Thyroid gland (tissue), 4 donors: ENCODE measurements at regions not wholly inside any gene's neighbourhood (a gene's known extent, or its start where the extent isn't known, plus 50 kb on each side); places are given as distances from the start of the nearest gene placed in this dataset.
"Not testable (repeated sequence)": the region's sequence is repeated elsewhere in the genome, so short reads cannot be mapped to it uniquely, and the experiment has no call there.

Source experiments
- DNase-seq, 2 donors: peaks; one replicate each; pipeline ENCODE4 v3.0.0-alpha.2; 2019
- H3K27ac ChIP-seq, 3 donors: fragments of 200-600 bp; sonication (generic); 1 replicate in 2 of 3; 2 replicates in 1 of 3; pipeline ENCODE4 v1.5.1; 2016 to 2019; ENCODE audit warnings: mild to moderate bottlenecking in 1 of 3, moderate library complexity in 1 of 3
- H3K27me3 ChIP-seq: fragments of 200-600 bp; sonication (generic); one replicate; pipeline ENCODE4 v1.5.1; 2019
- H3K36me3 ChIP-seq, 2 donors: fragments of 200-600 bp; sonication (generic); one replicate each; pipeline ENCODE4 v1.5.1; 2016 to 2019
- H3K4me1 ChIP-seq, 2 donors: fragments of 200-600 bp; sonication (generic); one replicate each; pipeline ENCODE4 v1.5.1; 2017 to 2019
- H3K4me3 ChIP-seq, 3 donors: fragments of 200-600 bp; sonication (generic); replicated peaks in 1 of 3; 1 replicate in 2 of 3; 2 replicates in 1 of 3; pipeline ENCODE4 v1.5.1; 2016; ENCODE audit warnings: mild to moderate bottlenecking in 1 of 3
- H3K9me3 ChIP-seq: fragments of 200-600 bp; sonication (generic); one replicate; pipeline ENCODE4 v1.5.1; 2017
- POLR2A ChIP-seq, 2 donors: fragments of 450-650 bp; IDR thresholded peaks; one replicate each; pipeline ENCODE4 v1.6.1; 2017; ENCODE audit warnings: antibody characterized with exemption in 2 of 2, mild to moderate bottlenecking in 2 of 2, moderate library complexity in 1 of 2
- WGBS, 2 donors: methylation state at CpG; one replicate each; pipeline ENCODE4 v1.1.5; 2017; 5-methylcytosine and 5-hydroxymethylcytosine counted together
- intact Hi-C: fragments of 100-400 bp; cut with DNase I; formaldehyde crosslinking; loops from one replicate; pipeline ENCODE4 v1.15.1; 2023
- TF ChIP-seq, protein P1 (sequence below), 6 experiments: fragments of 200-600 bp in 3 of 6; fragments of 450-650 bp in 3 of 6; sonication (generic) in 3 of 6; IDR thresholded peaks; one replicate each; pipeline ENCODE4 v1.5.1; 2016 to 2019; ENCODE audit warnings: antibody characterized with exemption in 6 of 6, mild to moderate bottlenecking in 2 of 6, inconsistent platforms in 1 of 6, moderate library complexity in 1 of 6

DNA sequence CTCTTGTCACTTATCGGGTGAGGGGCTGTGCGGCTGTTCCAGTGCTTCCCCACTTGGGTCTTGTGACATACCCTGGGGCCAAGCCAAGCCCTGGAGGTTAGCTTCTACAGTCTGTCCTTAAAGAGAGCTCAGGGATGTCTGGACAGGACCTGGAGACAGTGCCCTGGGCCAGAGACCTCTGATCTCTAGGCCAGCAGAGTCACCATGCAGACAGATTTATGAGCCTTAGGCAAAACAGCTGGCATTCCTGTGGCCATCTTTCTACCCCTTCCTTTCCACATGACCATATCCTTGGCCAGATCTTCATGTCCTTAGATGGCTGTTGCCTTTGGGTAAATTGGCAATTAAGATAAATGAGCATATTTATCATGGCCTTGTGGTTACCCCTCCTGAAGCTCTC lies 678.6 kb downstream of the MAFB start:
- H3K4me3 ChIP-seq = no peak overlapping the region
- no peaks in the 10 kb centered on the region for H3K27me3 ChIP-seq
- intact Hi-C loops = no loop called here
- no peaks in the 10 kb centered on the region for H3K4me1 ChIP-seq
- H3K36me3 ChIP-seq = no peaks in the 10 kb centered on the region
- WGBS, 2 donors = 88% methylated on average over 1 of the region's 2 CpGs; no CpG with 5 or more reads in 1 of the 2 donors
- no peak overlapping the region for H3K27ac ChIP-seq
- no peak for TF ChIP-seq POLR2A (IDR thresholded peaks at IDR 0.05)
- TF ChIP-seq, protein P1, sequence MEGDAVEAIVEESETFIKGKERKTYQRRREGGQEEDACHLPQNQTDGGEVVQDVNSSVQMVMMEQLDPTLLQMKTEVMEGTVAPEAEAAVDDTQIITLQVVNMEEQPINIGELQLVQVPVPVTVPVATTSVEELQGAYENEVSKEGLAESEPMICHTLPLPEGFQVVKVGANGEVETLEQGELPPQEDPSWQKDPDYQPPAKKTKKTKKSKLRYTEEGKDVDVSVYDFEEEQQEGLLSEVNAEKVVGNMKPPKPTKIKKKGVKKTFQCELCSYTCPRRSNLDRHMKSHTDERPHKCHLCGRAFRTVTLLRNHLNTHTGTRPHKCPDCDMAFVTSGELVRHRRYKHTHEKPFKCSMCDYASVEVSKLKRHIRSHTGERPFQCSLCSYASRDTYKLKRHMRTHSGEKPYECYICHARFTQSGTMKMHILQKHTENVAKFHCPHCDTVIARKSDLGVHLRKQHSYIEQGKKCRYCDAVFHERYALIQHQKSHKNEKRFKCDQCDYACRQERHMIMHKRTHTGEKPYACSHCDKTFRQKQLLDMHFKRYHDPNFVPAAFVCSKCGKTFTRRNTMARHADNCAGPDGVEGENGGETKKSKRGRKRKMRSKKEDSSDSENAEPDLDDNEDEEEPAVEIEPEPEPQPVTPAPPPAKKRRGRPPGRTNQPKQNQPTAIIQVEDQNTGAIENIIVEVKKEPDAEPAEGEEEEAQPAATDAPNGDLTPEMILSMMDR (IDR thresholded peaks at IDR 0.05) = no peak
- no peaks in the 10 kb centered on the region for H3K9me3 ChIP-seq
- peak in 1 of 2 donors; percentile 3 for DNase-seq

DNA sequence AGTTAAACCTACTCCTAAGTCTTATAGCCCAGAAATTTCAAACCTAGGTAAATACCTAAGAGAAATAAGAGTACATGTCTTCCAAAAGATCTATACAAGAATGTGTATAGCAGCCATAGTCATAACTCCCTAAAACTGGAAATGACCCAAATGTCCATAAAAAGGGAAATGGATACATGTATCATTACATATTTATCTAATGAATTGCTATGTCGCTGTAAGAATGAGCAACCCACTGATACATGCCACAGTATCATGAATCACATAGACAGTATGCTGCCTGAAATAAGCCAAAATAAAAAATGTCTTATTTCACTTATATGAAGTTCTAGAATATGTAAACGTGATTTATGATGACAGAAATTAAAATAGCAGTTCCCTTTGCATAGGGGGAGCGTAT lies 679.5 kb downstream of the MAFB start:
- Histone ChIP-seq H3K9me3 (no peaks in the 10 kb centered on the region), H3K27ac (no peak overlapping the region), H3K4me3 (no peak overlapping the region), H3K27me3 (no peaks in the 10 kb centered on the region), H3K4me1 (no peaks in the 10 kb centered on the region), H3K36me3 (no peaks in the 10 kb centered on the region)
- no peak for TF ChIP-seq POLR2A (IDR thresholded peaks at IDR 0.05)
- TF ChIP-seq, protein P1 (IDR thresholded peaks at IDR 0.05) = no peak
- intact Hi-C loops = no loop called here
- DNase-seq = no peak
- 77 to 81% methylated on average over 3 of the region's 3 CpGs for WGBS, 2 donors

DNA sequence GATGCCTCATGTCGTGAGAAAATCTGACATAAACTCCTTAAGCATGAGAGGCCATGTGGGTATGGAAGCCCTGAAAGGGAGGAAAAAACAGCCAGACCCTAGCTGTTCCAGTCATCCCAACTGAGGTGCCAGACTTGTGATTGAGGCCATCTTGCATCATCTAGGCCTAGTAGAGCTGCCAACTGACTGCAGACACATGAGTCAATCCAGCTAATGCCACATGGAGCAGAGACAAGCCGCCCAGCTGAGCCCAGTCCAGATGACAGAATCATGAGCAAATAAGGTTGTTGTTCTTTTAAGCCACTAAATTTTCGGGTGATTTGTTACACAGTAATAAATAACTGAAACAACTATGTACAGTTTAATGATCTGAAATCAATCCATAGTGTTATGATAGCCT lies 680.9 kb downstream of the MAFB start:
- Histone ChIP-seq H3K4me1 (no peaks in the 10 kb centered on the region), H3K27me3 (no peaks in the 10 kb centered on the region), H3K9me3 (no peaks in the 10 kb centered on the region), H3K27ac (no peak overlapping the region), H3K36me3 (no peaks in the 10 kb centered on the region), H3K4me3 (no peak overlapping the region)
- 77 to 94% methylated on average over 3 of the region's 3 CpGs for WGBS, 2 donors
- TF ChIP-seq, protein P1 (IDR thresholded peaks at IDR 0.05) = no peak
- TF ChIP-seq POLR2A (IDR thresholded peaks at IDR 0.05) = no peak
- no peak for DNase-seq
- intact Hi-C loops = no loop called here

DNA sequence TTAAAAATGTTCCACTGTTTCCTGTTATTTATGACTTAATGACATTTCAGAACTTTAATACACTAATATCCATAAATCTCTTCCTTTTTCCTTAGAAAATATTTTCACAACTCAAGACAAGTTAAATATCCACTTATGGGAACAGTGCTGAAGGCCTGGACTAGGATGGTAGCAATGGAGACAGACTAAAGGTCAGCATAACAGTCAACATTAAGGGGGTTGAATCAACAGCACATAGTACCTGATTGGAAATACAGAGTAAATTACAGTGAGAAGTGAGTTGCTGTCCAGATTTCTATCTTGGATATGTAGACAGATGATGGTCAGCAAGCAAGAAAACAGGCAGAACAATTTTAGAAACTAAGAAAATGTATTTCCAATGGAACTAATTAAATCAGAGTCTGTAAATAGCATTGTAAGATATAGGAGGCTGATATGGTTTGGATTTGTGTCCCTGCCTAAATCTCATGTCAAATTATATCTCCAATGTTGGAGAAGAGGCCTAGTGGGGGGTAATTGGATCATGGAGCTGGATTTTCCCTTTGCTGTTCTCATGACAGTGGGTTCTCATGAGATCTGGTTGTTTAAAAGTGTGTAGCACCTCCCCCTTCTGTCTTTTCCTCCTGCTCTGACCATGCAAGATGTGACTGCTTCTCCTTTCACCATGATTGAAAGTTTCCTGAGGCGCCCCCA lies 682.7 kb downstream of the MAFB start:
- intact Hi-C loops = no loop called here
- 84% methylated on average over 1 of the region's 1 CpG for WGBS, 2 donors
- no peak overlapping the region for H3K4me3 ChIP-seq
- no peaks in the 10 kb centered on the region for H3K4me1 ChIP-seq
- TF ChIP-seq POLR2A (IDR thresholded peaks at IDR 0.05) = no peak
- TF ChIP-seq, protein P1 (IDR thresholded peaks at IDR 0.05) = no peak
- DNase-seq = no peak
- no peak overlapping the region for H3K27ac ChIP-seq
- H3K36me3 ChIP-seq = no peaks in the 10 kb centered on the region
- no peaks in the 10 kb centered on the region for H3K27me3 ChIP-seq
- no peaks in the 10 kb centered on the region for H3K9me3 ChIP-seq

DNA sequence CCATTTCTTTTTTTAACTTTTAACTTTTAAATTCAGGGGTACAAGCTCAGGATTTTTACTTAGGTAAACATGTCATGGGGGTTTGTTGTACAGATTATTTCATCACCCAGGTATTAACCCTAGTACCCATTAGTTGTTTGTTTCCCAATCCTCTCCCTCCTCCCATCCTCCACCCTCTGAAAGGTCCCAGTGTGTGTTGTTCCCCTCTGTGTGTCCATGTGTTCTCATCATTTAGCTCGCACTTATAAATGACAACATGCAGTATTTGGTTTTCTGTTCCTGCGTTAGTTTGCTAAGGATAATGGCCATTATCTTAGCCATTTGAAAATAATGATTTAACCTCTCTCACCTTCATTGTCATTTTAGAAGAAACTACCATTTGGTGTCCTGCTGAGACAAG lies 684.9 kb downstream of the MAFB start:
- DNase-seq, H3K4me1 ChIP-seq, H3K9me3 ChIP-seq, H3K4me3 ChIP-seq, H3K36me3 ChIP-seq, H3K27ac ChIP-seq, intact Hi-C loops, H3K27me3 ChIP-seq: not testable (repeated sequence)
- 81 to 82% methylated on average over 2 of the region's 2 CpGs for WGBS, 2 donors
